SU-DHL-6 (cell line): ENCODE measurements at regions not wholly inside any gene's neighbourhood (a gene's known extent, or its start where the extent isn't known, plus 50 kb on each side); places are given as distances from the start of the nearest gene placed in this dataset.

ENCODE experiments used
- H2AFZ ChIP-seq: fragments of 200-600 bp; sonication (generic); 2 replicates; pipeline ENCODE4 v1.6.1; 2014; ENCODE audit warnings: low read depth, mild to moderate bottlenecking, moderate library complexity, mixed read lengths, antibody characterized with exemption, low read length; ENCODE audit not compliant: severe bottlenecking
- H3F3A ChIP-seq: fragments of 200-600 bp; shearing (Covaris generic); 2 replicates; pipeline ENCODE4 v1.6.0; 2016; ENCODE audit warnings: antibody characterized with exemption, mild to moderate bottlenecking; ENCODE audit not compliant: insufficient read depth
- H3K27ac ChIP-seq: fragments of 200-600 bp; sonication (generic); 2 replicates; pipeline ENCODE4 v1.5.1; 2016; ENCODE audit warnings: low read depth, mild to moderate bottlenecking, low read length, moderate library complexity, mixed read lengths
- H3K27me3 ChIP-seq: fragments of 200-600 bp; sonication (generic), shearing (Covaris generic); 2 replicates; pipeline ENCODE4 v1.6.0; 2014; ENCODE audit warnings: mild to moderate bottlenecking, low read length
- H3K36me3 ChIP-seq: fragments of 200-600 bp; sonication (generic); 2 replicates; pipeline ENCODE4 v1.6.1; 2014; ENCODE audit warnings: mild to moderate bottlenecking, low read length, mixed read lengths
- H3K4me2 ChIP-seq: fragments of 300-600, 200-600 bp; shearing (Covaris generic), sonication (generic); 2 replicates; pipeline ENCODE4 v1.6.0; 2014; ENCODE audit warnings: low read length, low read depth, mild to moderate bottlenecking; ENCODE audit not compliant: poor library complexity, severe bottlenecking
- H3K4me3 ChIP-seq: fragments of 200-600 bp; sonication (generic); 2 replicates; pipeline ENCODE4 v1.5.1; 2014; ENCODE audit warnings: antibody characterized with exemption, low read length, mild to moderate bottlenecking, mixed read lengths; ENCODE audit not compliant: insufficient read depth, poor library complexity, severe bottlenecking
- H3K79me2 ChIP-seq: fragments of 200-600 bp; sonication (generic); 2 replicates; pipeline ENCODE4 v1.6.1; 2014; ENCODE audit warnings: mild to moderate bottlenecking, low read length, moderate library complexity; ENCODE audit not compliant: insufficient read depth
- H3K9ac ChIP-seq: fragments of 200-600 bp; sonication (generic); 2 replicates; pipeline ENCODE4 v1.7.0; 2014; ENCODE audit warnings: mild to moderate bottlenecking, low read length
- H3K9me2 ChIP-seq: fragments of 200-600 bp; sonication (generic); replicated peaks from 2 replicates; pipeline ENCODE4 v1.6.1; 2014; ENCODE audit warnings: low read length; ENCODE audit not compliant: insufficient read depth
- H3K9me3 ChIP-seq: fragments of 200-600 bp; sonication (generic); 2 replicates; pipeline ENCODE4 v1.6.1; 2014; ENCODE audit warnings: low read length, mixed read lengths; ENCODE audit not compliant: insufficient read depth
- H4K20me1 ChIP-seq: fragments of 200-600 bp; sonication (generic); 2 replicates; pipeline ENCODE4 v1.6.1; 2014; ENCODE audit warnings: low read depth, mild to moderate bottlenecking, antibody characterized with exemption, low read length, moderate library complexity, mixed read lengths
- EZH2phosphoT487 ChIP-seq: fragments of 200-600 bp; sonication (generic), shearing (Covaris generic); conservative IDR thresholded peaks from 2 replicates; pipeline ENCODE4 v1.6.1; 2018; ENCODE audit warnings: mild to moderate bottlenecking, antibody characterized with exemption, low read length, moderate library complexity, mixed read lengths
- TF ChIP-seq, protein P1 (sequence below): fragments of 200-600 bp; sonication (generic); IDR thresholded peaks from one replicate; pipeline ENCODE4 v1.5.1; 2017; ENCODE audit warnings: antibody characterized with exemption, mild to moderate bottlenecking, low read length, moderate library complexity; ENCODE audit not compliant: insufficient read depth, poor library complexity, severe bottlenecking

DNA sequence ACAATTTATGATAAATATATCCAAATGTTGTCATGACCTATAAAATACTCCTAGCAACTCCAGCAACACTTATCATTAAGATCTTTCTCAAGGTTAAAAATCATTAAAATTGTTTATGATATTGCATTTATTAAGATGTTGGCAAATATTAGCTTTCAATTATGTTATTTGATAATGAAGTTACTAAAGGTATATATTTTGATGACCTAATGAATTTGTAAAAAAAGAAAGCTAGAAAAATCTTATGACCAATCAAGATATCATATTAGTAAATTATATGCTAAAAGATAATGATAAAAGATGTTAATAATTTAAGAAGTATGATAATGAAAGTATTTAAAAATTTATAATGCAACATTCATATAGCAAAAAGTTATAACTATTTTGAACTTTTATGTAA, 66.3 kb upstream of the RAB18 start:
- H3K79me2 ChIP-seq: no peaks in the 10 kb centered on the region
- H3K36me3 ChIP-seq: no peaks in the 10 kb centered on the region
- H3K27me3 ChIP-seq: no peaks in the 10 kb centered on the region
- H2AFZ ChIP-seq: no peak overlapping the region
- H3K27ac ChIP-seq: no peak overlapping the region
- H3K4me2 ChIP-seq: no peak overlapping the region
- H3K4me3 ChIP-seq: no peak overlapping the region
- H3K9ac ChIP-seq: no peak overlapping the region
- no peaks in the 10 kb centered on the region; the same call in 1 of the 2 replicates for H4K20me1 ChIP-seq
- no peaks in the 10 kb centered on the region for H3K9me2 ChIP-seq
- no peaks in the 10 kb centered on the region for H3F3A ChIP-seq
- TF ChIP-seq, protein P1, sequence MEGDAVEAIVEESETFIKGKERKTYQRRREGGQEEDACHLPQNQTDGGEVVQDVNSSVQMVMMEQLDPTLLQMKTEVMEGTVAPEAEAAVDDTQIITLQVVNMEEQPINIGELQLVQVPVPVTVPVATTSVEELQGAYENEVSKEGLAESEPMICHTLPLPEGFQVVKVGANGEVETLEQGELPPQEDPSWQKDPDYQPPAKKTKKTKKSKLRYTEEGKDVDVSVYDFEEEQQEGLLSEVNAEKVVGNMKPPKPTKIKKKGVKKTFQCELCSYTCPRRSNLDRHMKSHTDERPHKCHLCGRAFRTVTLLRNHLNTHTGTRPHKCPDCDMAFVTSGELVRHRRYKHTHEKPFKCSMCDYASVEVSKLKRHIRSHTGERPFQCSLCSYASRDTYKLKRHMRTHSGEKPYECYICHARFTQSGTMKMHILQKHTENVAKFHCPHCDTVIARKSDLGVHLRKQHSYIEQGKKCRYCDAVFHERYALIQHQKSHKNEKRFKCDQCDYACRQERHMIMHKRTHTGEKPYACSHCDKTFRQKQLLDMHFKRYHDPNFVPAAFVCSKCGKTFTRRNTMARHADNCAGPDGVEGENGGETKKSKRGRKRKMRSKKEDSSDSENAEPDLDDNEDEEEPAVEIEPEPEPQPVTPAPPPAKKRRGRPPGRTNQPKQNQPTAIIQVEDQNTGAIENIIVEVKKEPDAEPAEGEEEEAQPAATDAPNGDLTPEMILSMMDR: no peak
- no peak for TF ChIP-seq EZH2phosphoT487
- no peaks in the 10 kb centered on the region for H3K9me3 ChIP-seq

DNA sequence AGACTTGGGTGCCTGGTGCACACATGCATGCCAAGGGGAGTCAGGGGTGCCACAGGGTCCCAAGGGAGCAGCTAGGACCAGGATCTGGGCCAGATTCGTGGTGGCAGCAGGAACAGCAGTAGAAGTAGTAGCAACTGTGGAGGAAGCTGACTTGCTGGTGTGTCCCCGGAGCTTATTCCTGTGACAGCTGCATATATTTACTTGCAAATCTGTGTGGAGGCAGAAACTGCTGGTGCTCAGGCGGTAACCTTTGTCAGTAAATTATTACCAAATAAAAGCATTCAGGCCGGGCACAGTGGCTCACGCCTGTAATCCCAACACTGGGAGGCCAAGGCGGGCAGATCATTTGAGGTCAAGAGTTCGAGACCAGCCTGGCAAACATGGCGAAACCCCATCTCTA, 67.4 kb upstream of the RAB18 start:
- H3K9me2 ChIP-seq: no peaks in the 10 kb centered on the region
- no peaks in the 10 kb centered on the region for H3K79me2 ChIP-seq
- no peak overlapping the region for H3K9ac ChIP-seq
- no peak overlapping the region for H2AFZ ChIP-seq
- H3K27ac ChIP-seq: no peak overlapping the region
- H4K20me1 ChIP-seq: no peaks in the 10 kb centered on the region; the same call in 1 of the 2 replicates
- H3K9me3 ChIP-seq: no peaks in the 10 kb centered on the region
- no peaks in the 10 kb centered on the region for H3K27me3 ChIP-seq
- H3F3A ChIP-seq: no peaks in the 10 kb centered on the region
- H3K36me3 ChIP-seq: no peaks in the 10 kb centered on the region
- TF ChIP-seq, protein P1: no peak
- TF ChIP-seq EZH2phosphoT487: no peak
- H3K4me3 ChIP-seq: no peak overlapping the region
- no peak overlapping the region for H3K4me2 ChIP-seq

DNA sequence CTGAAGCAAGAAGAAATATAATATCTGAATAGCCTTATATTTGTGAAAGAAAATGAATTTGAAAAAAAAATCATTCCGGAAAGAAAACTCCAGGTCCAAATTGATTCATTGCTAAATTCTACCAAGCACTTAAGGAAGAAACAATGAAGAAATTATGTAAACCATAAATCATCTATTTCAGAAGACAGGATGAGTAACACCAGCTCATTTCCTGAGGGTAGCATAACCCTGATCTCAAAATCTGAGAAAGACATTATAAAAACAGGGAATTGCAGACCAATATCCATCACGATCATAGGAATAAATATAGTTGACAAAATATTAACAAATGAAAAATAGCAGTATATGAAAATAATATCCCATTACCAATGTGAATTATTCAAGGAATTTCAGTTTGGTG, 70.1 kb upstream of the RAB18 start:
- Histone ChIP-seq H3K4me3 (no peak overlapping the region), H3K9me2 (no peaks in the 10 kb centered on the region), H3K36me3 (no peaks in the 10 kb centered on the region), H3K9me3 (no peaks in the 10 kb centered on the region), H3K27me3 (no peaks in the 10 kb centered on the region), H3K79me2 (no peaks in the 10 kb centered on the region), H3K27ac (no peak overlapping the region), H3K9ac (no peak overlapping the region), H4K20me1 (no peaks in the 10 kb centered on the region; the same call in 1 of the 2 replicates), H3F3A (no peaks in the 10 kb centered on the region), H3K4me2 (no peak overlapping the region), H2AFZ (no peak overlapping the region)
- TF ChIP-seq, protein P1: no peak
- no peak for TF ChIP-seq EZH2phosphoT487
